ENCODE measurements at regions not wholly inside any gene's neighbourhood (a gene's known extent, or its start where the extent isn't known, plus 50 kb on each side); places are given as distances from the start of the nearest gene placed in this dataset.

DNA sequence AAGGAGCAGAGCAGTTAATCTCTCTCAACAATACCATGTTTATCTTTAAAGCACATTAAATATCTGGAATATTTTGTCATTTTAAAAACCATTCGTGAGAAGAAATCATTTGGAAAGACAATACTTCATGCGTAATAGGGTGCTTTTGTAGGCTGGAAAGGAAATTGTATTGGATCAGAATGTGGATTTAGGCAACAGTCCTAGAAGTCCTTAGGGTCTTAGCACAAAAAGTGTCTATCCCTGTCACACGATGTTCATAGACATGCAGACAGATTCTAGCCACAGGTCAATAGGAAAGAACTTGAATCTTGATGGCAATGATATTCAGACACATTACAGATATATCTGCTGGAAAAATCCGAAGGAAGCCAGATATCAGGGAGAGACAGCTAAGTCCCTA is 156.0 kb downstream of the KCTD12 start:
- DNase-seq (ENCODE audit: low read depth) = no peak
- TF ChIP-seq POLR2A (IDR thresholded peaks at IDR 0.05; ENCODE audit: extremely low read depth, insufficient read length) (no peak), MYC (IDR thresholded peaks at IDR 0.05; ENCODE audit: low read depth, low read length) (no peak)
- TF ChIP-seq, protein P1, sequence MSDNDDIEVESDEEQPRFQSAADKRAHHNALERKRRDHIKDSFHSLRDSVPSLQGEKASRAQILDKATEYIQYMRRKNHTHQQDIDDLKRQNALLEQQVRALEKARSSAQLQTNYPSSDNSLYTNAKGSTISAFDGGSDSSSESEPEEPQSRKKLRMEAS (IDR thresholded peaks at IDR 0.05; ENCODE audit: low read depth, low read length) = no peak
- TF ChIP-seq, protein P2, sequence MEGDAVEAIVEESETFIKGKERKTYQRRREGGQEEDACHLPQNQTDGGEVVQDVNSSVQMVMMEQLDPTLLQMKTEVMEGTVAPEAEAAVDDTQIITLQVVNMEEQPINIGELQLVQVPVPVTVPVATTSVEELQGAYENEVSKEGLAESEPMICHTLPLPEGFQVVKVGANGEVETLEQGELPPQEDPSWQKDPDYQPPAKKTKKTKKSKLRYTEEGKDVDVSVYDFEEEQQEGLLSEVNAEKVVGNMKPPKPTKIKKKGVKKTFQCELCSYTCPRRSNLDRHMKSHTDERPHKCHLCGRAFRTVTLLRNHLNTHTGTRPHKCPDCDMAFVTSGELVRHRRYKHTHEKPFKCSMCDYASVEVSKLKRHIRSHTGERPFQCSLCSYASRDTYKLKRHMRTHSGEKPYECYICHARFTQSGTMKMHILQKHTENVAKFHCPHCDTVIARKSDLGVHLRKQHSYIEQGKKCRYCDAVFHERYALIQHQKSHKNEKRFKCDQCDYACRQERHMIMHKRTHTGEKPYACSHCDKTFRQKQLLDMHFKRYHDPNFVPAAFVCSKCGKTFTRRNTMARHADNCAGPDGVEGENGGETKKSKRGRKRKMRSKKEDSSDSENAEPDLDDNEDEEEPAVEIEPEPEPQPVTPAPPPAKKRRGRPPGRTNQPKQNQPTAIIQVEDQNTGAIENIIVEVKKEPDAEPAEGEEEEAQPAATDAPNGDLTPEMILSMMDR (IDR thresholded peaks at IDR 0.05; ENCODE audit: low read depth, low read length) = no peak
- no peak overlapping the region for H3K4me3 ChIP-seq (ENCODE audit: low read depth, low read length)

DNA sequence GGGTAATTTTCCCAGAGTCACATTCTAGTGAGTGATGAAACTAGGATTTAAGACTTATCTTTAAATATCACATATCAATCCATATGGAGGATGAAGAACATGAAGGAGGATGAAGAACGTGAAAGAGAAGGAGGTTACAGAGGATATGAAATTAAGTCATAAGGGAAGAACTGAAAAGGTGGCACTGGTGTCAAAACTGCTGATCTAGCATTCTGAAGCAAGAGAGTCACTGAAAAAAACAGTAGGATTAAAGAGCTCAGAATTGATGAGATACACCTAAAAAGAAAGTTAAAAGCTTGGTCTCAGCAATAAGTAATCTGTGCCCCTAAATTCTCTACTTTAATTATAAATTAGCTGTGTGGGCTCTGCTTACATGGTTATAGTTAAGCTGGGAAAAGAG is 156.5 kb downstream of the KCTD12 start:
- TF ChIP-seq MYC (IDR thresholded peaks at IDR 0.05; ENCODE audit: low read depth, low read length) (no peak), POLR2A (IDR thresholded peaks at IDR 0.05; ENCODE audit: extremely low read depth, insufficient read length) (no peak)
- TF ChIP-seq, protein P2 (IDR thresholded peaks at IDR 0.05; ENCODE audit: low read depth, low read length) = no peak
- no peak for DNase-seq (ENCODE audit: low read depth)
- H3K4me3 ChIP-seq (ENCODE audit: low read depth, low read length) = no peak overlapping the region

- no peak overlapping the region for H3K4me3 ChIP-seq (ENCODE audit: low read depth, low read length)
- TF ChIP-seq POLR2A (IDR thresholded peaks at IDR 0.05; ENCODE audit: extremely low read depth, insufficient read length) (no peak), MYC (IDR thresholded peaks at IDR 0.05; ENCODE audit: low read depth, low read length) (no peak)
- TF ChIP-seq, protein P2 (IDR thresholded peaks at IDR 0.05; ENCODE audit: low read depth, low read length) = no peak
- TF ChIP-seq, protein P1 (IDR thresholded peaks at IDR 0.05; ENCODE audit: low read depth, low read length) = no peak
- no peak for DNase-seq (ENCODE audit: low read depth)
These were observed 160.3 kb downstream of the KCTD12 start for GRCh38 chr13:76725896-76726295.

- TF ChIP-seq, protein P2 (IDR thresholded peaks at IDR 0.05; ENCODE audit: low read depth, low read length) = no peak
- TF ChIP-seq POLR2A (IDR thresholded peaks at IDR 0.05; ENCODE audit: extremely low read depth, insufficient read length) = no peak
- TF ChIP-seq, protein P1 (IDR thresholded peaks at IDR 0.05; ENCODE audit: low read depth, low read length) = no peak
- no peak for TF ChIP-seq MYC (IDR thresholded peaks at IDR 0.05; ENCODE audit: low read depth, low read length)
- DNase-seq (ENCODE audit: low read depth) = no peak
- H3K4me3 ChIP-seq (ENCODE audit: low read depth, low read length) = no peak overlapping the region
These were observed 161.0 kb downstream of the KCTD12 start for GRCh38 chr13:76725211-76725610.

DNA sequence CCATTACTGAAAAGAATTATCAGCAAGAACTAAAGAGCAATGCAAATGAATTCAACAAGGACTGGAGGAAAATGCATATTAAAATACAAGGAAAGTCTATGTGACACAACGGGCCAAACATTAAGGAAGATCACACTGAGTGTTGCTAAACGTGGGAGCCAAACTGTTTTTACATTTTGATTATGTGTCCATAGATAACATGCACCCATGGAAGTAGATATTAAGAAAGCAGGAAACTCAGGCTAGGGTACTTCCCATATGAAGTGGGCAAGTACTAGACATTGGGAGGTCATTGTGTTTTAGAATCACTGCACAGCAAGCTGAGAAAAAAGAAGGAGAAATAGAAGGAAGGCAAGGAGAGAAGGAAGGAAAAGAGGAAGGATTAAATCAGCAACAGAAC is 161.8 kb downstream of the KCTD12 start:
- no peak overlapping the region for H3K4me3 ChIP-seq (ENCODE audit: low read depth, low read length)
- TF ChIP-seq, protein P2 (IDR thresholded peaks at IDR 0.05; ENCODE audit: low read depth, low read length) = no peak
- TF ChIP-seq, protein P1 (IDR thresholded peaks at IDR 0.05; ENCODE audit: low read depth, low read length) = no peak
- no peak for TF ChIP-seq MYC (IDR thresholded peaks at IDR 0.05; ENCODE audit: low read depth, low read length)
- no peak for TF ChIP-seq POLR2A (IDR thresholded peaks at IDR 0.05; ENCODE audit: extremely low read depth, insufficient read length)
- DNase-seq (ENCODE audit: low read depth) = no peak
